ENCODE measurements at regions not wholly inside any gene's neighbourhood (a gene's known extent, or its start where the extent isn't known, plus 50 kb on each side); places are given as distances from the start of the nearest gene placed in this dataset.

GRCh38 chr6:141562186-141562811 is 570.4 kb upstream of the GJE1 start:
- ChIA-PET CTCF (interaction anchor here (0.6 to 2.7 kb wide), 7 partner anchors 9 to 1659 kb away, joined by 3 to 12 read pairs (median 3); no protein-coding TSS in a partner anchor), POLR2A (no interaction called here)
- DNase-seq (ENCODE audit: extremely low spot score) = no peak
- TF ChIP-seq CTCF (IDR thresholded peaks at IDR 0.05; ENCODE audit: control extremely low read depth, extremely low read depth, low read depth, missing control alignments) = no peak

GRCh38 chr6:141561154-141561553 is 571.6 kb upstream of the GJE1 start:
- no peak for DNase-seq (ENCODE audit: extremely low spot score)
- CTCF ChIA-PET = interaction anchor here (0.9 kb wide), 1 partner anchor 252 kb away, joined by 3 read pairs; no protein-coding TSS in a partner anchor
- TF ChIP-seq CTCF (IDR thresholded peaks at IDR 0.05; ENCODE audit: control extremely low read depth, extremely low read depth, low read depth, missing control alignments) = no peak
- POLR2A ChIA-PET = no interaction called here

GRCh38 chr6:141552463-141552862 is 580.3 kb upstream of the GJE1 start:
- peak; percentile 9 for DNase-seq (ENCODE audit: extremely low spot score)
- no peak for TF ChIP-seq CTCF (IDR thresholded peaks at IDR 0.05; ENCODE audit: control extremely low read depth, extremely low read depth, low read depth, missing control alignments)
- POLR2A ChIA-PET = no interaction called here
- CTCF ChIA-PET = interaction anchor here (0.9 to 2.2 kb wide), 3 partner anchors 11 to 90 kb away, joined by 3 to 12 read pairs (median 4); no protein-coding TSS in a partner anchor

- no peak for TF ChIP-seq CTCF (IDR thresholded peaks at IDR 0.05; ENCODE audit: control extremely low read depth, extremely low read depth, low read depth, missing control alignments)
- ChIA-PET CTCF (interaction anchor here (0.9 to 2.2 kb wide), 3 partner anchors 11 to 90 kb away, joined by 3 to 12 read pairs (median 4); no protein-coding TSS in a partner anchor), POLR2A (no interaction called here)
- DNase-seq (ENCODE audit: extremely low spot score) = no peak
Observed at GRCh38 chr6:141552031-141552430, 580.7 kb upstream of the GJE1 start.

GRCh38 chr6:141551318-141551717 is 581.4 kb upstream of the GJE1 start:
- POLR2A ChIA-PET = no interaction called here
- CTCF ChIA-PET = no interaction called here
- TF ChIP-seq CTCF (IDR thresholded peaks at IDR 0.05; ENCODE audit: control extremely low read depth, extremely low read depth, low read depth, missing control alignments) = no peak
- DNase-seq (ENCODE audit: extremely low spot score) = no peak

GRCh38 chr6:141550471-141550870 is 582.3 kb upstream of the GJE1 start:
- ChIA-PET POLR2A (no interaction called here), CTCF (interaction anchor here (0.8 to 1.8 kb wide), 2 partner anchors 10 to 16 kb away, joined by 3 read pairs; no protein-coding TSS in a partner anchor)
- DNase-seq (ENCODE audit: extremely low spot score) = no peak
- no peak for TF ChIP-seq CTCF (IDR thresholded peaks at IDR 0.05; ENCODE audit: control extremely low read depth, extremely low read depth, low read depth, missing control alignments)
